Osteocyte (in vitro differentiated cells): ENCODE measurements at regions not wholly inside any gene's neighbourhood (a gene's known extent, or its start where the extent isn't known, plus 50 kb on each side); places are given as distances from the start of the nearest gene placed in this dataset.
"Not testable (repeated sequence)": the region's sequence is repeated elsewhere in the genome, so short reads cannot be mapped to it uniquely, and the experiment has no call there.

ENCODE experiments used
- DNase-seq: peaks from one replicate; pipeline ENCODE4 v3.0.0; 2021; ENCODE audit warnings: mixed read lengths; ENCODE audit not compliant: unreplicated experiment; ENCODE audit errors: extremely low spot score
- H3K27ac Mint-ChIP-seq: one replicate; pipeline ENCODE4 v1.8.0; 2021; ENCODE audit warnings: mild to moderate bottlenecking, mixed read lengths; ENCODE audit not compliant: unreplicated experiment
- H3K27me3 Mint-ChIP-seq: one replicate; pipeline ENCODE4 v1.8.0; 2021; ENCODE audit warnings: mixed read lengths; ENCODE audit not compliant: unreplicated experiment
- H3K36me3 Mint-ChIP-seq: one replicate; pipeline ENCODE4 v1.8.0; 2021; ENCODE audit warnings: mixed read lengths; ENCODE audit not compliant: unreplicated experiment
- H3K4me1 Mint-ChIP-seq: one replicate; pipeline ENCODE4 v1.8.0; 2021; ENCODE audit warnings: mixed read lengths; ENCODE audit not compliant: unreplicated experiment
- H3K4me3 Mint-ChIP-seq: one replicate; pipeline ENCODE4 v1.8.0; 2021; ENCODE audit warnings: mild to moderate bottlenecking, moderate library complexity, mixed read lengths; ENCODE audit not compliant: unreplicated experiment
- H3K9me3 Mint-ChIP-seq: one replicate; pipeline ENCODE4 v1.8.0; 2021; ENCODE audit warnings: mixed read lengths; ENCODE audit not compliant: unreplicated experiment
- CTCF ChIP-seq: fragments of 200-600 bp; sonication (generic); IDR thresholded peaks from 2 replicates; pipeline ENCODE4 v1.5.0; 2021; ENCODE audit warnings: antibody characterized with exemption, mild to moderate bottlenecking, moderate library complexity

- Mint-ChIP-seq H3K36me3 (no peaks in the 10 kb centered on the region), H3K9me3 (peaks cover 5% of the 10 kb centered on the region), H3K27ac (no peak overlapping the region), H3K27me3 (no peaks in the 10 kb centered on the region), H3K4me1 (peaks cover 8% of the 10 kb centered on the region), H3K4me3 (no peak overlapping the region)
- no peak for DNase-seq
- no peak for TF ChIP-seq CTCF
Observed at GRCh38 chr6:154637392-154637791, 95.8 kb upstream of the SCAF8 start.

DNA sequence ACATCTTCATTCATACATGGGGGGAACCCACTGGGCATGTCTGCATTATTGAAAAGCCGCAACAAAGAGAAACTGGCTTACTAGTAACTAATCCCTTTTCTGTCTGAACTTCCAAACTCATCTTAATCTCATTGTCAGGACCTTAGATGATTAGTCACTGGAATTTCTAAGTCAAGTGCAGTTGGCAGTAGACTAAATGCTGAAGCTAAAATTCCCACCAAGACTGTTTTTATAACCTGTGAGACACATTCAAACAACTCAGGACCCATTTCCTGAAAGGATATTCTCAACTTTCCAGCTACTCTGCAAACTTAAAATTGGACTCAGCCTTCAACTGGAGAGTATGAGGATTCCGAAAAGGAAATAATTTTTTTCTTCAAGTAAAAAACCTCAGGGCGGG, 94.8 kb upstream of the SCAF8 start:
- H3K36me3 Mint-ChIP-seq: no peaks in the 10 kb centered on the region
- H3K4me3 Mint-ChIP-seq: no peak overlapping the region
- H3K9me3 Mint-ChIP-seq: peaks cover 5% of the 10 kb centered on the region
- H3K27me3 Mint-ChIP-seq: no peaks in the 10 kb centered on the region
- no peak overlapping the region for H3K27ac Mint-ChIP-seq
- TF ChIP-seq CTCF: no peak
- H3K4me1 Mint-ChIP-seq: peaks cover 8% of the 10 kb centered on the region
- no peak for DNase-seq

GRCh38 chr6:154639196-154639595, 94.0 kb upstream of the SCAF8 start:
- not testable (repeated sequence) for H3K36me3 Mint-ChIP-seq, H3K27ac Mint-ChIP-seq, DNase-seq, H3K27me3 Mint-ChIP-seq, H3K4me3 Mint-ChIP-seq, H3K9me3 Mint-ChIP-seq, H3K4me1 Mint-ChIP-seq

DNA sequence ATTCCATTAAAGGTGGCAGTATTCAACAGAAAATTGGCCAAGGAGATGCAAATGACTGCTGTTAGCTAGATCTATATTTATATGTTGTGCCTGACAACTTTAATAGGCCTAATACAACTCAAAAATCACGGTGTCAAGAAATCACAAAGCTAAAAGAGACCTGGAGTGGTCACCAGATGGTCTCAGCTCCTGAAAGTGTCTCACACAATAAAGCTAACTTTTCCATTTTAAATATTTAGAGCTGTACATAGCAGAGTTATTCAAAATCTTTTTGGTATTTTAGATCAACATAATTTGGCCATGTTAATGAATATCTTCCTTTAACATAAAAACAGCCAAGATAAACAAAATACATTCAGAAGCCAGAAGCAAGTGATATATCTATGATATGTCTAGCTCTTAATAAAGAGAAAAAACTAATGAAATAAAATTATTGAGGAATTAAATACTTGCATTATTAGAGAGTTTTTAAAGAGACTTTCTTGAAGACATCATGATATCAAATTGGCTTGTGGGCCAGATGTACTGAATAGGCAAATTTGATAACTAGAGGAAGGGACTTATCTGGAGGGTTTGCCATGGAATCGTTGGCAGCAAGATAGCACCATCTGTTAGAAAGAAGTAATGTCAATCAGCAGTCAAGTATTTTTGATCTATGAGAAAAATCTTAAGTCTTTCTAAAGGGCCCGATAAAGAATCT, 84.9 kb upstream of the SCAF8 start:
- Mint-ChIP-seq H3K27me3 (no peaks in the 10 kb centered on the region), H3K27ac (no peak overlapping the region), H3K4me3 (no peak overlapping the region), H3K4me1 (peaks cover 17% of the 10 kb centered on the region), H3K9me3 (no peaks in the 10 kb centered on the region), H3K36me3 (no peaks in the 10 kb centered on the region)
- DNase-seq: no peak
- TF ChIP-seq CTCF: no peak

DNA sequence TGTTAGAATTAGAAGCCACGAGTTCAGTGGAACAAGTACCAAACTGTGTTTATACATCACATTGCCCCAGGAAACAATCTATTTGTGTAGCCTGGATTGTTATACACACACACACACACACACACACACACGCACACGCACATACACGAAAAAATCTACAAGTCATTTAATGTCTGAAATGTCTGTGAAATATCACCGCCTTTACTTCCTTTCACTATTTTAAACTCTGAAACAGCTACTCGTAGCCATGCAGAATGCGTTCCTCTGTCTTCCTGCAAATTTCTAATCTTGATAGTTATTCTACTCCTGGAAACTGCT, 84.4 kb upstream of the SCAF8 start:
- no peak overlapping the region for H3K27ac Mint-ChIP-seq
- H3K4me3 Mint-ChIP-seq: no peak overlapping the region
- no peak for DNase-seq
- TF ChIP-seq CTCF: no peak
- no peaks in the 10 kb centered on the region for H3K9me3 Mint-ChIP-seq
- H3K36me3 Mint-ChIP-seq: no peaks in the 10 kb centered on the region
- no peaks in the 10 kb centered on the region for H3K27me3 Mint-ChIP-seq
- H3K4me1 Mint-ChIP-seq: peaks cover 22% of the 10 kb centered on the region

DNA sequence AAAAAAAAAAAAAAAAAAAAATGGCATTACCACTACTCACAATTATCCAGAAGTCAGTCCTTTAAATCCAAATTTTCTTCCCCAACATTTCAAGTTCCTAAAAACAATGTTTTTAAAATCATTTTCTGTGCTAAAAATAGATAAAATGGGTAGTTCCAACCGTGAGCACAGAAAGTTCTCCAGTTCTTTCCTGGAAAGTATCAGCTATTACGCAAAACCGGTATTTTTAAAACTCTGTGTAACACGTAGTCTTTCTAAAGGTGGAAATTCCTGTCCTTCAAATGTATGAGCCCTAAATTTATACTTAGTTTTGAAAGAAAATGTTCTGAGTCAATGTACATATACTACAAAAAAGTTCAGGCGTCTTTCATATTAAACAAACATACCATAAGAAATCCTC, 83.5 kb upstream of the SCAF8 start:
- no peak overlapping the region for H3K27ac Mint-ChIP-seq
- H3K27me3 Mint-ChIP-seq: no peaks in the 10 kb centered on the region
- H3K4me1 Mint-ChIP-seq: peaks cover 29% of the 10 kb centered on the region
- no peak for DNase-seq
- H3K36me3 Mint-ChIP-seq: no peaks in the 10 kb centered on the region
- TF ChIP-seq CTCF: no peak
- H3K9me3 Mint-ChIP-seq: no peaks in the 10 kb centered on the region
- no peak overlapping the region for H3K4me3 Mint-ChIP-seq
